ENCODE measurements at regions not wholly inside any gene's neighbourhood (a gene's known extent, or its start where the extent isn't known, plus 50 kb on each side); places are given as distances from the start of the nearest gene placed in this dataset.

DNA sequence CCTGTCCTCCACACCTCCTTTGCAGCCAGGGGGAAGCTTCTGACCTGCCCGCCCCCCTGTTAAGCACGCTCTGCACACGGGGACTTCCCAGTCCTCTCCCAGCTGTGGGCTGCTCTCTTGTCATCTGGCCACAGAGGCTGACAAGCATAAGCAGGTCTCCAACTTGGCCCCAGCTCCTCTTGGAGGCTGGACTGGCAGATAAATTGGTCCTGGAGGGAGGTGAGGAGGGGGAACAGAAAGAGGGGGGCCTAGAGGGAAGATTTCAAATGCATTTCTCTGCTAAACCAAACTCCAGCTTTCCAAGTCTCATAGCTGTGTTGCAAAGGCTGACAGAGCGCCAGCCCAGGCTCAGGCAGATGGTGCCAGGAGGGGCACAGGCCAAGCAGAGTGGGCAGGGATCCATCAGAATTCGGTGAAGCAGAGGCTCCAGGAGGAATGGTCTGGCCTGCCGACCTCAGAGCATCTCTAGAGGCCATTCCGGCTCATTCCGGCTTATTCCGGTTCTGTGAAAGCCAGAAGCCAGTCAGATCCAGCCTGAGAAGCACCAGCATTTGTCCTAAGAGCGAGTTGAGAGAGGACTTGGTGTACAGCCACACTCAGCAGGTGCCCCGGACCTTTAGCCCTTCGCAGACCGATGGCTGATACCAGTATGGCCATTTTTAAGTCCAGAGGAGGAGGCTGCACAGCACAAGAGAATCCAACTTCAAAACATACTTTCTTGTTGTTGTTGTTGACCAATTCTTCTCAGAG lies 508.9 kb upstream of the MYT1L start:
- DNase-seq (ENCODE audit: extremely low read depth, low read depth), result no peak
- TF ChIP-seq CTCF (IDR thresholded peaks at IDR 0.05; ENCODE audit: low read depth, low read length), result no peak

GRCh38 chr2:2839393-2839781 lies 508.3 kb upstream of the MYT1L start:
- DNase-seq (ENCODE audit: extremely low read depth, low read depth), result no peak

GRCh38 chr2:2838548-2838845 lies 507.4 kb upstream of the MYT1L start:
- DNase-seq (ENCODE audit: extremely low read depth, low read depth), result no peak
- TF ChIP-seq CTCF (IDR thresholded peaks at IDR 0.05; ENCODE audit: low read depth, low read length), result no peak

More at GRCh38 chr2:2839393-2839781, 508.3 kb upstream of the MYT1L start:
- TF ChIP-seq CTCF (IDR thresholded peaks at IDR 0.05; ENCODE audit: low read depth, low read length), result no peak

DNA sequence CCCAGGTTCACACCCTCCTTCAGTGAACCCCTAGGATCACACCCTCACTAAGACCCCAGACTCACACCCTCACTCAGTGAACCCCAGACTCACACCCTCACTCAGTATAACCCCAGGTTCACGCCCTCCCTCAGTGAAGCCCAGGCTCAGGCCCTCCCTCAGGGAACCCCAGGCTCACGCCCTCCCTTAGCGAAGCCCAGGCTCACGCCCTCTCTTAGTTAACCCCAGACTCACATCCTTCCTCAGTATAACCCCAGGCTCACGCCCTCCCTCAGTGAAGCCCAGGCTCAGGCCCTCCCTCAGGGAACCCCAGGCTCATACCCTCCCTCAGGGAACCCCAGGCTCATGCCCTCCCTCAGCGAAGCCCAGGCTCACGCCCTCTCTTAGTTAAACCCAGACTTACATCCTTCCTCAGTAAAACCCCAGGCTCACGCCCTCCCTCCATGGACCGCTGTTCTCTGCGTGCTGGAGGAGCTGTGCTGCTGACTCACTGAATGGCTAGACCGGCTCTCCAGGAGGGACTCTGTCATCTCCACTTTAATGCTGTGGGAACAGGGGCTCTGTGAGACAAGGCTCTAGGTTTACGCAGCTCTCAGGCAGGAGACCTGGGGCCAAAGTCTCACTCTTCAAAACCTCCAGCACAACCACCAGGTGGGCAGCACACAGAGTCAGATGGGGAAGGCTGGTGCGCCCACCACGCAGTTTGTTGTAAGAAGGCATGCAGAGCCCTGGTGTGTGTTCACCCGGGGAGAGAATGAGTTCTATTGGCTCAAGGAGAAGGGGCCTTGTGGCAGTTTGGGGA lies 506.9 kb upstream of the MYT1L start:
- TF ChIP-seq CTCF (IDR thresholded peaks at IDR 0.05; ENCODE audit: low read depth, low read length), result no peak
- no peak for DNase-seq (ENCODE audit: extremely low read depth, low read depth)

- DNase-seq (ENCODE audit: extremely low read depth, low read depth), result no peak
- TF ChIP-seq CTCF (IDR thresholded peaks at IDR 0.05; ENCODE audit: low read depth, low read length), result no peak
Measured at GRCh38 chr2:2836343-2837070, 505.4 kb upstream of the MYT1L start.

DNA sequence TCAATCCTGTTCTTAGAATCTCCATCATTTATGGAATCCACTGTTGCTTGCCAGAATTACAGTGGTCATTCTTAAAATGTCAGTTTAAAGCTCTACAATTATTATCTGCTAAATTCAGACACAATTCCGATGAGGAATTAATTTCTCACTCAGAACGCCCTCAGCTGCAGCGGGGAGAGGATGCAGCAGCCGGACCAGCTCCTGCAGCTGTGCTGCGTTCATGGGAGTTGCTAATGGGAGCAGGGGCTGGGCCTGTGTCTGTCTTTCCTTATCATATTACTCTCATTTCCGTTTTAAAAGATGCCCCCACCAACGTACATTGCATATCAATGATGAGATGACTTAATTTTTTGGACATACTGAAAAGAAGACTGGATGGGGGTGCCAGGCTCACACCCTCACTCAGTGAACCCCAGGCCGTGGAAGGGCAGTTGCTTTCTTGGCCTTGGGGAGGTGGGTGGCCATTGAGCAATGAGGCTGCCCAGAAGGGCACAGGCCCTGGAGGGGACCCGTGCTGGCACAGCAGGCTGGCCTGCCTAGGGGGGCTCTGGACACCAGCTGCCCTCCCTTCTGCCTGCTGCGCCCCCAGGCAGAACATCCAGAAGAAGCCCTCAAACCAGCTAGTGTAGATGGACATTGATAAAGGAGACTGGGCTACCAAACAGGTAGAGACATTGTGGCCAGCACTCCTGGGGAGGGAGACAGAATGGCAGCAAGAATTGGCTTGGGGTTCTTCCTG lies 503.6 kb upstream of the MYT1L start:
- no peak for DNase-seq (ENCODE audit: extremely low read depth, low read depth)
- no peak for TF ChIP-seq CTCF (IDR thresholded peaks at IDR 0.05; ENCODE audit: low read depth, low read length)

Measured in AG09319 (cell line).